EH (cell line): ENCODE measurements at regions not wholly inside any gene's neighbourhood (a gene's known extent, or its start where the extent isn't known, plus 50 kb on each side); places are given as distances from the start of the nearest gene placed in this dataset.
"Not testable (repeated sequence)": the region's sequence is repeated elsewhere in the genome, so short reads cannot be mapped to it uniquely, and the experiment has no call there.

Experiments used
- DNase-seq: peaks from one replicate; pipeline ENCODE4 v3.0.0-alpha.2; 2015; ENCODE audit warnings: low read depth

DNA sequence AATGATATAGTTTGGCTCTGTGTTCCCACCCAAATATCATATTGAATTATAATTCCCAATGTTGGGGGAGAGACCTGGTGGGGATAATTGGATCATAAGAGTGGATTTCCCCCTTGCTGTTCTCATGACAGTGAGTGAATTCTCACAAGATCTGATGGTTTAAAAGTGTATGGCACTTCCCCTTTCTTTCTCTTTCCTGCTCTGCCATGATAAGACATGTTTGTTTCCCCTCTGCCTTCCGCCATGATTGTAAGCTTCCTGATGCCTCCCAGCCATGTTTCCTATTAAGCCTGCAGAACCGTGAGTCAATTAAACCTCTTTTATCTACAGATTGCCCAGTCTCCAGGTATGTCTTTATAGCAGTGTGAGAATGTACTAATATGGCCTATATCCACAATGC lies 126.7 kb upstream of the GMNC start:
- DNase-seq = no peak

GRCh38 chr3:190988102-190988501 lies 125.6 kb upstream of the GMNC start:
- DNase-seq = no peak

DNA sequence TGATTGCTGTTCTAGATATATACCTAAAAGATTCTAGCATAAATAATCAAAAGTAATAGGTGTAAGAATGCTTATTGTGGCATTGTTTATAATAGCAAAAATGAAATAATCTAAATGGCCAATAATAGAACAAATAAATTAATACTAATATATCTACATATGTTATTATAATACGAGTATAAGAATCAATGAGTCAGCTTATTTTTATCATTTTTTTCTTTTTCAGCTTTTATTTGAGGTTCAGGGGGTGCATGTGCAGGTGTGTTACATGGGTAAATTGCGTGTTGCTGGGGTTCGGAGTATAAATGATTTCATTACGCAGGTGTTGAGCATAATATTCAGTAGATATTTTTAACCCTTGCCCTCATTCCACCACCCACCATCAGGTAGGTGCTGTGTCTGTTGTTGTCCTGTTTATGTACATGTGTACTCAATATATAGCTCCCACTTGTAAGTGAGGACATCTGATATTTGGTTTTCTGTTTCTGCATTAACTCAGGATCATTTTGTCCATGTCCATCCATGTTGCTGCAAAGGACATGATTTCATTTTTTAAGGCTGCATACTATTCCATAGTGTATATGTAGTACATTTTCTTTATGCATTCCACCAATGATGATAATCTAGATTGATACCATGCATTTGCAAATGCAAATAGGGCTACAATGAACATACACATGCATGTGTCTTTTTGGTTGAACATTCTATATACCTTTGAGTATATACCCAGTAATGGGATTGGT lies 122.2 kb upstream of the GMNC start:
- no peak for DNase-seq

- DNase-seq = no peak
These were observed 121.4 kb upstream of the GMNC start for GRCh38 chr3:190983875-190984274.

DNA sequence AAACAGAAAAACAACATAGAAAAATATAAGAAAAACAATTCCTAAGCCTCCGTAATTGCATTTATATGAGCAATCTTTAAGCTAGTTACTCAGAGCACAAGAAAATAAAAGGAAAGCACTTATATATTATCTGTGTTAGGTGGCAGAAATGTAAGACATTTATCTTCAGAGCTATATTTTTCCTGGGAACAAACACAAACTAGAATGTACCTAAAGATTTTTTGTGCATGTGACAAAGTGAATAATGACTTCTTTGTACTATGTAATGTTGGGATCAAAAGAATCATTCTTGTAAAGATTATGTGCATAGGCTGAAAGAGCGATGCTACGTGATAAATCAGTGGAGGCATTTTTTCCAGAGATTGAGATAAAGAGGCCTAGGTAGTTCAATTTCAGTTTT lies 111.3 kb upstream of the GMNC start:
- no peak for DNase-seq

DNA sequence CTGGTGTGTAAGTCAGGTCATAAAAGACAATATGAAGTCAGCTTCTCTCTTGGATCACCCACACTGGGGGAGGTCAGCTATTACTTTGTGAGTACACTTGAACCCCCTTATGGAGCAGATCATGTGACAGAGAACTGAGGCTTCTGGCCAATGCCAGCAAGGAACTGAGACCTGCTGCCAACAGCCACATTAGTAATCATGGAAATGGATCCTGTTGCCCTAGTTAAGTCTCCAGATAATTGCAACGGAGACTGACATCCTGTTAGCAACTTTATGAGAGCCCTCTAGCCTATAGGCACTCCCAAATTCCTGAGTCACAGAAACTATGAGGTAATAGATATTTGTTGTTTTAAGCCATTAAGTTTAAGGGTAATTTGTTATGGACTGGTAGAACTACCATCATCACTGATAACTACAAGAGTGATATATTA lies 110.4 kb upstream of the GMNC start:
- peak; percentile 39 for DNase-seq

DNA sequence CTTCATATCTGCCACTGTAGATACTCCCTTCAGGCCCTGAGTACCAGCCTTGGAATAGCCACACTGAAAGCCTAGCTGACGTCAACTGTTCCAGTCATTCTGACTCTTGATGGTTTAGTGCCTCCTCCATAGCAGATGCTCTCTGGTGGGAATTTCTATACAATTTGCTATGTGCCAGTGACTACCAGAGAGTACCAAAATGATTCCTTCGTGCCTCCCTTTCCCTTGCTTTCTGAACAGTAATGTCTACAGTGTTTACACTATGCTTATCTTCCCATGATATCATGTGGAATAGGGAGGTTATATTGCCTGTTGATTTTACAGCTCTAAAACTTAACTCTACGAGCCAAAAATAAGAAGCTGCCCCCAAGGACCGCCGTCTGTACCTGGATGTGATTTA lies 109.7 kb upstream of the GMNC start:
- no peak for DNase-seq

- DNase-seq = no peak
These were observed 108.1 kb upstream of the GMNC start for GRCh38 chr3:190970560-190970959.

DNA sequence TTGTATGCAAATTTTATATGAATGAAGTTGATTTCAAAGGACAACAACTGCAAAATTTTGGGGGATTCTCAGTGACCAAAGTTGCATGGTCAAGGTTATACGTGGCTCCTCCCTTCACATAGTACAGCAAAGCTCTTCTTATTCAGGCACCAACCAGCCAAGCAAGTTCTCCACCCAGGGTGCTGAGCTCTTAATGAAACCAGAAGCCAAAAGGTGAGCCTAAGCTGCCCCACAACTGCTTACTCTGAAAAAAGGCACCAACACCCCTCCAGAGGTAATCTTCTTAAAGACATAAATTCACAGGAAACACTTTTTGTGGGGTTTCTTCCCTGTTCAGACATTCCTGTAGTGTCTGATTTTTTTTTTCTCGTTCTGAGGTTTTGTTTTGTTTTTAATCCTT lies 106.1 kb upstream of the GMNC start:
- no peak for DNase-seq

- DNase-seq = not testable (repeated sequence)
These were observed 102.4 kb upstream of the GMNC start for GRCh38 chr3:190964931-190965330.

DNA sequence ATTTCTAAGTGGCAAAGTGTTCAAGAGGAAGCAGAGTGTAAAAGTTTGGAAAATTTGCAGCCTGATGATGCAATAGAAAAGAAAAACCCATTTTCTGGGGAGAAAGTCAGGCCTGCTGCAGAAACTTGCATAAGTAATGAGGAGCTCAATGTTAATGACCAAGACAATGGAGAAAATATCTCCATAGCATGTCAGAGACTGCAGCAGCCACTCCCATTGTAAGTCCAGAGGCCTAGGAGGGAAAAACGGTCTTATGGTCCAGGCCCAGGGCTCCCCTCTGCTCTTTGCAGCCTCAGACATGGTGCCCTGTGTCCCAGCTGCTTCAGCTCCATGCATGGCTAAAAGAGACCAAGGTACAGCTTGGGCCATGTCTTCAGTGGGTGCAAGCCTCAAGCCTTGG lies 96.6 kb upstream of the GMNC start:
- DNase-seq = no peak

DNA sequence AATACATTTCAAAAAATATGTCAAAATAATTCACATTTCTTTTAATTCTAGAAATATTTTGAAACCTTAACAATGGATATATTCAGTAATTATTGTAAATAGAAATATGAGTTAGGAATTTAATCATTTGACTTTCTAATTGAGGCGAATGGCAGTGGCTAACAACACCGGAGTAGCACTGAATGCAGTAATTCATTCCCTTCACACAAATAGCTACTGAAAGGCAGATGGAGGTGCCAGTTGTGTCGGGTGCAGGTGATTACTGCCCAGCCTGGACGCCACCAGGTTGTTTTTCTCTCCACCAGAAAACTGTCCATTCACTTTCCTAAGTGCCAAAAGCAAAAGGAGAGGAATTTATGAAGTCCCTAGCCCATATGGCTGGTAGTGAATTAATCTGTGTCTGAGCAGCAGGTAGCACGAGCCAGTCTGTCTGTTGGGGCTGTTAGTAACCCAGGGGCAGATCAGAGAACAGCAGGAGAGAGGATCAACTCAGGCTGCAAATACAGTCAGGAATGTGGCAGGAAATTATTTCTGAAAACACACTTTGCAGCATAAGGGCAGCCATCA lies 79.3 kb upstream of the GMNC start:
- no peak for DNase-seq

- not testable (repeated sequence) for DNase-seq
These were observed 72.1 kb upstream of the GMNC start for GRCh38 chr3:190934616-190935015.

DNA sequence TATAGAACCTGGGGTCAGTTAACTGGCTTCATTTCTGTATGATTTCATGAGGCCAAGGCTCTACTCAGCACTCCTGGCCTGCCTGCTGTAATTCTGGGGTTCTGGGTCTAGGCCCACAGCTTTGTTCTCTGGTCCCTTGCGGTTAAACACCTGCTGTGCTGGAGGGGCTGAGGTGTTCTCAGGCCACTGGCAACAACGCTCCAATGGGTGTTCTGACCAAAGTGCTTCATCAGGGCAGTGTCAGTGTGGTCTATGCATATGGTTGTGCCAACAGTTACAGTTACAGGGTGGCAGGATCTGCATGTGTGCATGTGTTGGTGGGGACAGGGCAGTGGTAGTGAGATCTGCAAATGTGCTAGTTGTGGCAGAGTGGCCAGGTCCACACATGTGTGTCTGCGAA lies 64.1 kb upstream of the GMNC start:
- no peak for DNase-seq

DNA sequence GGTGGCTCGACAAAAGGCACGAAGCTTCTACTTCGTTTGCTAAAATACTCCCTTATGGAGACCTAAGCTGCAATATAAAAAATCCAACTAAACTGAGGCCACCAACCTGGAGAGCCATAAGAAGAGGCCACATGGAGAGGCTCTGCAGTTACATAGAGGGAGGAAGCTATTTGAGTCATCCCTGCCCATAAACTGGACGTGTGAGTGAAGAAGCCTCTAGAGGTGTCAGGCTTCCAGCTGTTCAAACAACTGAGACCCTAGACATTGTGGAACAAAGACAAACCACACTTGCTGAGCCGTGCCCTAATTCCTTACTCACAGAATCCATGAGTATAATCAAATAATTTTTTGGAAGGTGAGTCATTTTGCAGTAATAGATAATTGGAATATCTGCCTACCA lies 50.2 kb upstream of the GMNC start:
- DNase-seq = peak; percentile 0
